H1 (cell line): ENCODE measurements at regions not wholly inside any gene's neighbourhood (a gene's known extent, or its start where the extent isn't known, plus 50 kb on each side); places are given as distances from the start of the nearest gene placed in this dataset.

ENCODE experiments used
- CTCF ChIA-PET: fragments of 300-600 bp; sonication (Branson Sonifier 250); formaldehyde crosslinking; loops from one replicate; lab custom pipeline; 2021; ENCODE audit not compliant: partially characterized antibody; lab: Charles Lee
- POLR2A ChIA-PET: fragments of 300-600 bp; sonication (Branson Sonifier 250); formaldehyde crosslinking; loops from one replicate; lab custom pipeline; 2021; ENCODE audit warnings: inconsistent platforms; ENCODE audit not compliant: partially characterized antibody; lab: Charles Lee
- DNase-seq, 2 experiments: peaks; one replicate each; pipeline versions ENCODE4 v3.0.0 to v3.0.0-alpha.2; 2010 to 2022; ENCODE audit warnings: low spot score in 2 of 2, low read depth in 1 of 2, mixed read lengths in 1 of 2
- FAIRE-seq: peaks from 2 replicates; lab custom pipeline; 2011; peaks lifted over from hg19 to GRCh38; lab: Jason Lieb, UNC
- H2AFZ ChIP-seq: 2 replicates; pipeline ENCODE4 v1.8.1; 2012; ENCODE audit warnings: low read length, inconsistent platforms
- H2AK5ac ChIP-seq: 2 replicates; pipeline ENCODE4 v1.6.1; 2013; ENCODE audit warnings: low read depth, low read length
- H2BK120ac ChIP-seq: replicated peaks from 2 replicates; pipeline ENCODE3; 2013; ENCODE audit warnings: low read depth, low read length, inconsistent platforms
- H2BK12ac ChIP-seq: 2 replicates; pipeline ENCODE4 v1.6.1; 2013; ENCODE audit warnings: low read depth, low read length
- H2BK15ac ChIP-seq: 2 replicates; pipeline ENCODE4 v1.6.1; 2013; ENCODE audit warnings: low read length
- H2BK20ac ChIP-seq: 2 replicates; pipeline ENCODE4 v1.6.1; 2013; ENCODE audit warnings: low read length
- H2BK5ac ChIP-seq: 2 replicates; pipeline ENCODE4 v1.6.1; 2013; ENCODE audit warnings: low read depth, low read length
- H3K14ac ChIP-seq: 2 replicates; pipeline ENCODE4 v1.6.1; 2013; ENCODE audit warnings: inconsistent platforms; ENCODE audit not compliant: insufficient read length
- H3K18ac ChIP-seq: 2 replicates; pipeline ENCODE4 v1.6.1; 2013; ENCODE audit warnings: low read length; ENCODE audit errors: extremely low read depth
- H3K23ac ChIP-seq: 2 replicates; pipeline ENCODE4 v1.6.1; 2013; ENCODE audit warnings: inconsistent platforms; ENCODE audit not compliant: insufficient read length
- H3K23me2 ChIP-seq: 2 replicates; pipeline ENCODE4 v1.6.1; 2013; ENCODE audit warnings: low read depth, low read length
- H3K27ac ChIP-seq: 2 replicates; pipeline ENCODE4 v1.6.1; 2011; ENCODE audit warnings: low read depth, low read length, inconsistent platforms
- H3K27me3 ChIP-seq, 4 experiments: replicated peaks in 1 of 4; 1 replicate in 1 of 4; 2 replicates in 3 of 4; pipeline versions ENCODE4 v1.6.1 to v1.8.1; 2011 to 2013; ENCODE audit warnings: low read length in 3 of 4, mild to moderate bottlenecking in 3 of 4, inconsistent platforms in 2 of 4, mixed read lengths in 2 of 4, moderate library complexity in 1 of 4; ENCODE audit not compliant: control insufficient read depth in 3 of 4, insufficient read depth in 3 of 4; ENCODE audit errors: extremely low read depth in 1 of 4
- H3K36me3 ChIP-seq, 4 experiments: 2 replicates each; pipeline versions ENCODE4 v1.6.1 to v1.8.1; 2011 to 2013; ENCODE audit warnings: mild to moderate bottlenecking in 4 of 4, low read length in 3 of 4, moderate library complexity in 2 of 4, control low read depth in 1 of 4, inconsistent platforms in 1 of 4; ENCODE audit not compliant: insufficient read depth in 4 of 4, control insufficient read depth in 2 of 4
- H3K4ac ChIP-seq: replicated peaks from 2 replicates; pipeline ENCODE3; 2013; ENCODE audit warnings: low read length, low read depth, mixed read lengths, inconsistent platforms; ENCODE audit not compliant: insufficient read length
- H3K4me1 ChIP-seq, 4 experiments: replicated peaks in 1 of 4; 1 replicate in 1 of 4; 2 replicates in 3 of 4; pipeline versions ENCODE4 v1.6.1 to v1.8.1; 2011 to 2013; ENCODE audit warnings: low read length in 3 of 4, inconsistent platforms in 2 of 4, mixed read lengths in 1 of 4; ENCODE audit not compliant: insufficient read depth in 4 of 4, control insufficient read depth in 3 of 4
- H3K4me2 ChIP-seq, 2 experiments: 2 replicates each; pipeline versions ENCODE4 v1.6.1 to v1.8.1; 2011 to 2013; ENCODE audit warnings: low read depth in 2 of 2, low read length in 2 of 2, control low read depth in 1 of 2, inconsistent platforms in 1 of 2, mild to moderate bottlenecking in 1 of 2; ENCODE audit not compliant: insufficient read depth in 1 of 2
- H3K4me3 ChIP-seq, 4 experiments: fragments of 200-600, 300-600 bp in 1 of 4; sonication (generic), shearing (Covaris generic), sonication (Bioruptor Twin) in 1 of 4; 2 replicates each; pipeline versions ENCODE4 v1.5.1 to v1.8.1; 2011 to 2016; ENCODE audit warnings: low read length in 4 of 4, low read depth in 3 of 4, control low read depth in 2 of 4, inconsistent platforms in 2 of 4, mild to moderate bottlenecking in 2 of 4, mixed read lengths in 1 of 4, moderate library complexity in 1 of 4; ENCODE audit not compliant: insufficient read depth in 2 of 4; ENCODE audit errors: extremely low read depth in 1 of 4
- H3K56ac ChIP-seq: replicated peaks from 2 replicates; pipeline ENCODE3; 2013; ENCODE audit warnings: low read depth, mild to moderate bottlenecking, mixed read lengths, low read length, inconsistent platforms; ENCODE audit not compliant: insufficient read length
- H3K79me1 ChIP-seq: 2 replicates; pipeline ENCODE4 v1.6.1; 2013; ENCODE audit warnings: low read depth, low read length, control low read depth
- H3K79me2 ChIP-seq, 2 experiments: 2 replicates each; pipeline versions ENCODE4 v1.6.1 to v1.8.1; 2012 to 2013; ENCODE audit warnings: low read length in 2 of 2, mild to moderate bottlenecking in 2 of 2, inconsistent platforms in 1 of 2; ENCODE audit not compliant: insufficient read depth in 2 of 2, control insufficient read depth in 1 of 2
- H3K9ac ChIP-seq, 4 experiments: replicated peaks in 1 of 4; 1 replicate in 1 of 4; 2 replicates in 3 of 4; pipeline versions ENCODE4 v1.6.1 to v1.8.1; 2011 to 2013; ENCODE audit warnings: low read depth in 3 of 4, low read length in 3 of 4, control low read depth in 2 of 4, mild to moderate bottlenecking in 2 of 4, moderate library complexity in 2 of 4, inconsistent platforms in 1 of 4; ENCODE audit errors: extremely low read depth in 1 of 4
- H3K9me3 ChIP-seq, 2 experiments: 2 replicates each; pipeline versions ENCODE4 v1.6.1 to v1.8.1; 2012 to 2013; ENCODE audit warnings: mild to moderate bottlenecking in 2 of 2, moderate library complexity in 2 of 2, control low read depth in 1 of 2, inconsistent platforms in 1 of 2, low read depth in 1 of 2, low read length in 1 of 2, mixed read lengths in 1 of 2; ENCODE audit not compliant: insufficient read depth in 2 of 2
- H4K20me1 ChIP-seq, 2 experiments: replicated peaks in 1 of 2; 2 replicates each; pipeline versions ENCODE3 to v1.8.1; 2011 to 2013; ENCODE audit warnings: inconsistent platforms in 2 of 2, low read length in 2 of 2, mild to moderate bottlenecking in 1 of 2; ENCODE audit not compliant: insufficient read depth in 2 of 2, control insufficient read depth in 1 of 2
- H4K5ac ChIP-seq: 2 replicates; pipeline ENCODE4 v1.6.1; 2013; ENCODE audit warnings: low read length, low read depth, mixed read lengths, inconsistent platforms; ENCODE audit not compliant: insufficient read length
- H4K8ac ChIP-seq: 2 replicates; pipeline ENCODE4 v1.8.0; 2013; ENCODE audit warnings: mild to moderate bottlenecking, moderate library complexity, low read length, inconsistent platforms; ENCODE audit not compliant: insufficient read depth; ENCODE audit errors: extremely low read depth
- H4K91ac ChIP-seq: replicated peaks from 2 replicates; pipeline ENCODE3; 2013; ENCODE audit warnings: low read length, mixed read lengths, inconsistent platforms; ENCODE audit not compliant: insufficient read length
- SAP30 ChIP-seq: fragments of 300-600 bp; sonication (generic); IDR thresholded peaks from 2 replicates; pipeline ENCODE4 v1.7.1; 2012; ENCODE audit warnings: low read length, moderate library complexity, mild to moderate bottlenecking, inconsistent platforms; ENCODE audit not compliant: insufficient read depth, insufficient replicate concordance
- YY1 ChIP-seq: IDR thresholded peaks from 2 replicates; pipeline ENCODE4 v1.6.1; 2011; ENCODE audit warnings: low read depth, mild to moderate bottlenecking, low read length
- WGBS, 2 experiments: shearing (Covaris generic) in 1 of 2; methylation state at CpG; one replicate each; pipeline versions ENCODE4 v1.1.6 to v1.1.7; 2013 to 2015; ENCODE audit warnings: low lambda C conversion rate in 2 of 2, mixed read lengths in 2 of 2, inconsistent platforms in 1 of 2, low coverage in 1 of 2, missing lambda C conversion rate in 1 of 2; ENCODE audit not compliant: insufficient replicate concordance in 2 of 2, insufficient coverage in 1 of 2, insufficient read length in 1 of 2; ENCODE audit errors: extremely low coverage in 1 of 2, missing lambda C conversion rate in 1 of 2; 5-methylcytosine and 5-hydroxymethylcytosine counted together

DNA sequence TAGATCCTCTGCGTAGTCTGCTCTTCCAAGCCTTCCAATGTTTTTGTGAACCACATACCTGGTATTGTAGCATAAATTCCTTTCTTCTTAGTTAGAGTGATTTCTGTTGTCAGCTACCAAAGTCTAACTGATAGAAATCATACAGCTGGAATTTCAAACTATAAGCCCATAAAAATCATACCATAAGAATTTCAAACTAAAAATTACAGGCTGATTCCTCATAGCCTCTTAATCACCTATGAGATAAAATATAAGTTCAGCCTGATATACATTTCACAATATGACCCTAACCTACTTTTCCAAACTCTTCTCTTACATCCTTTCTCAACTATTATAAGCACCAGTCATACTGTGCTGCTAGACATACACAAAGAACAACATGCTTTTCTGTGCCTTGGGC, 64.8 kb downstream of the PTHLH start:
- no peak overlapping the region for H3K23ac ChIP-seq
- H2BK5ac ChIP-seq: no peak overlapping the region
- no peak overlapping the region for H2BK15ac ChIP-seq
- H2AK5ac ChIP-seq: no peak overlapping the region
- H3K36me3 ChIP-seq: no peaks in the 10 kb centered on the region; a peak in 1 of 8 replicates
- H3K4me2 ChIP-seq: no peak overlapping the region
- no peaks in the 10 kb centered on the region for H3K79me2 ChIP-seq
- DNase-seq (no peak), FAIRE-seq (no peak)
- ChIA-PET CTCF (interaction anchor here (0.9 to 1.6 kb wide), 3 partner anchors 36 to 162 kb away, joined by 3 to 4 read pairs (median 4); no protein-coding TSS in a partner anchor), POLR2A (interaction anchor here (2.5 kb wide), 1 partner anchor 128 kb away, joined by 7 read pairs; the partner anchor contains the start of genes KLHL42 and MANSC4)
- H3K4ac ChIP-seq: no peak overlapping the region
- peaks cover 3 to 6% of the 10 kb centered on the region in 2 experiments; a peak in 2 of 4 replicates for H3K9me3 ChIP-seq
- no peak overlapping the region for H3K9ac ChIP-seq
- peaks cover 0 to 15% (median 2%) of the 10 kb centered on the region in 4 experiments; a peak in 3 of 7 replicates for H3K4me1 ChIP-seq
- no peak overlapping the region for H3K14ac ChIP-seq
- no peak overlapping the region for H2AFZ ChIP-seq
- no peak for TF ChIP-seq SAP30
- no peak for TF ChIP-seq YY1
- no peak overlapping the region for H4K8ac ChIP-seq
- H3K79me1 ChIP-seq: no peaks in the 10 kb centered on the region
- WGBS, 2 experiments: 95% methylated on average over 1 of the region's 1 CpG; no CpG with 5 or more reads in 1 of the 2 experiments
- no peak overlapping the region for H3K4me3 ChIP-seq
- no peak overlapping the region for H2BK120ac ChIP-seq
- no peak overlapping the region for H3K18ac ChIP-seq
- H4K91ac ChIP-seq: no peak overlapping the region
- peaks cover 2% of the 10 kb centered on the region; the same call in 1 of the 2 replicates for H3K23me2 ChIP-seq
- H2BK12ac ChIP-seq: no peak overlapping the region; the same call in 1 of the 2 replicates
- no peak overlapping the region for H2BK20ac ChIP-seq
- no peak overlapping the region for H4K5ac ChIP-seq
- H3K27me3 ChIP-seq: no peaks in the 10 kb centered on the region
- H3K27ac ChIP-seq: no peak overlapping the region
- H3K56ac ChIP-seq: no peak overlapping the region
- no peaks in the 10 kb centered on the region for H4K20me1 ChIP-seq
